Astrocyte of the spinal cord (primary cell): ENCODE measurements at regions not wholly inside any gene's neighbourhood (a gene's known extent, or its start where the extent isn't known, plus 50 kb on each side); places are given as distances from the start of the nearest gene placed in this dataset.

Source experiments
- DNase-seq: peaks from one replicate; pipeline ENCODE4 v3.0.0; 2011; ENCODE audit warnings: low read depth, low spot score
- H3K4me3 ChIP-seq: 2 replicates; pipeline ENCODE4 v1.5.1; 2011; ENCODE audit warnings: low read depth, mild to moderate bottlenecking, low read length, moderate library complexity
- in situ Hi-C: cut with HindIII; loops from 2 replicates; pipeline ENCODE4 v1.10.0; 2017; ENCODE audit warnings: low sequenced_read_pairs
- TF ChIP-seq, protein P1 (sequence below): IDR thresholded peaks from 2 replicates; pipeline ENCODE4 v1.5.1; 2012; ENCODE audit warnings: low read depth, mild to moderate bottlenecking, low read length, inconsistent platforms

DNA sequence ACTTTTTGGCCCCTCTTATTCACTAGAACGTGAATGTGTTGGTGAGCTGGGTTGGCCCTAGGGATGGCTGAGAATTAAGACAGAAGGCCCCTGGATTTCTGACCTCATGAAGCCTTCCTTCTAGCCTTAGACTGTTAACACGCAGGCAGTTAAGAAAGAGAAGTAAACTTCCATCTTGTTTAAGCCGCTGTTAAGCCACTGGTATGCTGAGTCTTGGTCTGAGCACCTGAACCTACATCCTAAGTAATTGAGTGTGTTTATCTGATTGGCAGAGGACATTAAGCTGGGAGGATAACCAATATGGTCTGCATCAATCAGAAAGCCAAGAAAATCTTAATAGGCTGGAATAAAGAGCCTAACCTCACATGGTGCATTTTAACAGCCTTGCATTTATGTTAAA is 535.0 kb upstream of the ARID1B start:
- no peak overlapping the region for H3K4me3 ChIP-seq
- TF ChIP-seq, protein P1, sequence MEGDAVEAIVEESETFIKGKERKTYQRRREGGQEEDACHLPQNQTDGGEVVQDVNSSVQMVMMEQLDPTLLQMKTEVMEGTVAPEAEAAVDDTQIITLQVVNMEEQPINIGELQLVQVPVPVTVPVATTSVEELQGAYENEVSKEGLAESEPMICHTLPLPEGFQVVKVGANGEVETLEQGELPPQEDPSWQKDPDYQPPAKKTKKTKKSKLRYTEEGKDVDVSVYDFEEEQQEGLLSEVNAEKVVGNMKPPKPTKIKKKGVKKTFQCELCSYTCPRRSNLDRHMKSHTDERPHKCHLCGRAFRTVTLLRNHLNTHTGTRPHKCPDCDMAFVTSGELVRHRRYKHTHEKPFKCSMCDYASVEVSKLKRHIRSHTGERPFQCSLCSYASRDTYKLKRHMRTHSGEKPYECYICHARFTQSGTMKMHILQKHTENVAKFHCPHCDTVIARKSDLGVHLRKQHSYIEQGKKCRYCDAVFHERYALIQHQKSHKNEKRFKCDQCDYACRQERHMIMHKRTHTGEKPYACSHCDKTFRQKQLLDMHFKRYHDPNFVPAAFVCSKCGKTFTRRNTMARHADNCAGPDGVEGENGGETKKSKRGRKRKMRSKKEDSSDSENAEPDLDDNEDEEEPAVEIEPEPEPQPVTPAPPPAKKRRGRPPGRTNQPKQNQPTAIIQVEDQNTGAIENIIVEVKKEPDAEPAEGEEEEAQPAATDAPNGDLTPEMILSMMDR = no peak
- in situ Hi-C loops = no loop called here
- no peak for DNase-seq

DNA sequence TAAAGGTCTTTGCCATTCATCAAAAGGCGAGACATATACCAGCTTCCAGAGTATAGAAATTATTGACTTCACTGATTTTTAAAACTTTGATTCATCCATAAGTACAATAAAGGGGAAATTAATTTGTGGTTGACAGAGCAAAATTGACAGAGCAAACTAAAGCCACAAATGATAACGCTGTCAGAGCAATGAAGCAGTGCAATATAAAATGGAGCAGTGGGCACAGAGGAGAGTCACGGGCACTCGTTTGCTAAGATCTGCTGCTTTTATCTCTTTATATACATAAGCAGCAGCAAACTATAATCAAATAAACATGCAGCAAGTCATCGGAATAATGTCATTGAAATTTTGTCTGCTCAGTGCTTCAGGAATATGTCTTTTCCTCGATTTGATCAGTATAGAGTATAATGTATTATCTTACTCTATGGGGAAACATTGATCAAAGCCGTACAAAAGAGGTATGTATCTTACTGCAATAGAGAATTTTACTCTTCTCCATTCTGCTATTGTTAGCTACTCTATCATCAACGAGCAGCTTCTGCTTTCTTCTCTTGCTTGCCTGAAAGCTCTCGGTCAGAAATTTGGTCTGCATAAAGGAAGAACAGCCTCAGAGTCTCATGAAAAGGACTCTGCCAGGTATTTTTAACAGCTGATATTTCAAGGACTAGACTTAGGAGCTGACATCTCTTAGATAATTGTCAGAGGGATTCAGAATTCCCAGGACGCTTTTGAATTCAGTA is 546.0 kb upstream of the ARID1B start:
- in situ Hi-C loops = no loop called here
- H3K4me3 ChIP-seq = no peak overlapping the region
- TF ChIP-seq, protein P1 = no peak
- no peak for DNase-seq

DNA sequence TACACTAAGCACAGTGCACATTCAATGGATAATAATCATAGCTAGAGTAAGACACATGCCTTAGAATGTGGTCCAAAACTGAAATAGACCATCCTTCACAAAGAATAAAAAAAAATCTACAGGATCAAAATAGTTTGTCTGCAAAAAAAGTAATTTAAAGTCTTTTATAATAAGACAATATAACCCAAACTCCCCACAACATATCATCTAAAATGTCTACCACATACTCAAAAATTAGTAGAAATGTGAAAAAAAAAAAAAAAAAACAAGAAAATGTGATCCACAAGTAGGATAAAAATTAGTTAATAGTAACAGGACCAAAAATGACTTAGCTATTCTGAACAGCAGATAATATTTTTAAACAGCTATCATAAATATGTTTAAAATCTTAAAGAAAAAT is 557.2 kb upstream of the ARID1B start:
- H3K4me3 ChIP-seq = no peak overlapping the region
- DNase-seq = no peak
- TF ChIP-seq, protein P1 = no peak
- in situ Hi-C loops = no loop called here

DNA sequence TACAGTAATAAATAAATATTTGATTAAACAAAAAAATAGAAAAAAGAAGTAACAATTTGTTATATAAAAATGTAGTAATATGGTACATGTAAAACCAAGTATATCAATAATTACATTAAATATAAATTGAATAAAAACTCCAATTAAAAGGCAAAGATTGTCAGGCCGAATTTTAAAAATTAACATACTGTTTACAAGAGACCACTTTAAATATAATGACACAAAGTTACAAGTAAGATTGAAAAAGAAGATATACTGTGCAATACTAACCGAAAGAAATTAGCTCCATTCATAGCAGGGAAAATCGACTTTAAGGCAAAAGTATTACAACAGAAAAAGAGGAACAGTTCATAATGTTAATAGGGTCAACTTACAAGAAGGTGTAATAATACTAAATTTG is 571.5 kb upstream of the ARID1B start:
- H3K4me3 ChIP-seq = no peak overlapping the region
- DNase-seq = no peak
- TF ChIP-seq, protein P1 = no peak
- in situ Hi-C loops = no loop called here

DNA sequence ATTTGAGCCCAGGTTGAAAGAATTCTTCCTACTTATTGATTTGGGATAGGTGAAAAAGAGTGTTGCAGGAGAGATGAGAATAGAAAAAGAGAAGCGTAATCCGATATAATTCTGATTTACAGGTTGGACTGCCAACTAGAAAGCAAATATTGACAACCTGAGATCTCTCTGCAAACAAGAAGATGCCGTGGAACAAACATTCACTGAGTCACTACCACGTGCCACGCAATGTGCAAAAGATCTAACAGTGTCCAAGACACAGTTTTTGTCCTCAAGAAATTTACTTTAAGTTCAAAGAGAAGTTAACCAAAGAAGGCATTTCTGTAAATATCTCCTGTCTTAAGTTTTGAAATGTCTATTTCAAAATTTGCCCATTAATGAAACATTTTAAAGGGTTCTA is 578.0 kb upstream of the ARID1B start:
- no peak for DNase-seq
- TF ChIP-seq, protein P1 = no peak
- in situ Hi-C loops = no loop called here
- H3K4me3 ChIP-seq = no peak overlapping the region

DNA sequence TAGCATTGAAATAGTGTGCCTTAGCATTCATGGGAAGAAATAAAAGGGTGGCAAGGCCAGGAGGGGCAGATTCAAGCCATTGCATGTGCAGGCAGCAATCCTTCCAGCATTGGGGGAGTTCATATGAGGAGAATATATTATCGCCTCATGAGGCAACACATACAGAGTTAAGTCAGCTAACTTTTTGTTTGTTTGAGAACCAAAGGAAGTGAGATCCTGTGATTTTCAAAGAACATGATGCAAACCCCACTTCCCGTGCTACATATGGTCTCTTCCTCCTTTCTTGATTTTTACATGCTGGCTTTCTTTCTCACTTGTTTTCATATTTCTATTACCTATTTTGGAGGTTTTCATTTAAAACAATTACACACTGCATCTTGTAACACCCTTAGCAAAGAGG is 579.7 kb upstream of the ARID1B start:
- H3K4me3 ChIP-seq = no peak overlapping the region
- TF ChIP-seq, protein P1 = no peak
- DNase-seq = no peak
- in situ Hi-C loops = no loop called here

DNA sequence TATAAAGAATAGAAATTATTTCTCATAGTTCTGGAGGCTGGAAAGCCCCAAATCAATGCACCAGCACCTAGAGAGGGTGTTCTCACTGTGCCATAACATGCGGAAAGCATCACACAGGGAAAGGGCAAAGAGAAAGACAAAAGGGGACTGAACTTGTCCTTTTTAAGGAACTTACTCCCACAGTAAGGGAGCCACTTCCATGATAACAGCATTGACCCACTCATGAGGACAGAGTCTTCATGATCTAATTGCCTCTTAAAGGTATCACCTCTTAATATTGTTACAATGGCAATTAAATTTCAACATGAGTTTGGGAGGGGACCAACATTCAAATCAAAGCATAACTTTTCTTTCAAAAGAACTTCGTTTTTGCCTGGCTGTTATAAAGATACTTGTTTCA is 582.2 kb upstream of the ARID1B start:
- DNase-seq = no peak
- in situ Hi-C loops = no loop called here
- H3K4me3 ChIP-seq = no peak overlapping the region
- TF ChIP-seq, protein P1 = no peak
